Vagina (tissue), 2 donors: ENCODE measurements at regions not wholly inside any gene's neighbourhood (a gene's known extent, or its start where the extent isn't known, plus 50 kb on each side); places are given as distances from the start of the nearest gene placed in this dataset.

ENCODE experiments used
- CTCF ChIP-seq, 3 experiments: fragments of 450-650 bp in 2 of 3; fragments of 200-600 bp in 1 of 3; sonication (generic) in 1 of 3; IDR thresholded peaks; one replicate each; pipeline ENCODE4 v1.5.1; 2017 to 2019; ENCODE audit warnings: antibody characterized with exemption in 3 of 3, mild to moderate bottlenecking in 2 of 3, moderate library complexity in 2 of 3
- POLR2A ChIP-seq, 2 donors: fragments of 450-650 bp; IDR thresholded peaks; one replicate each; pipeline ENCODE4 v1.6.1; 2017; ENCODE audit warnings: antibody characterized with exemption in 2 of 2, mild to moderate bottlenecking in 2 of 2, moderate library complexity in 2 of 2

GRCh38 chr3:55147406-55147805 is 219.5 kb upstream of the LRTM1 start:
- TF ChIP-seq CTCF (IDR thresholded peaks at IDR 0.05) (no peak), POLR2A (IDR thresholded peaks at IDR 0.05) (no peak)
